ENCODE measurements at regions not wholly inside any gene's neighbourhood (a gene's known extent, or its start where the extent isn't known, plus 50 kb on each side); places are given as distances from the start of the nearest gene placed in this dataset.

DNA sequence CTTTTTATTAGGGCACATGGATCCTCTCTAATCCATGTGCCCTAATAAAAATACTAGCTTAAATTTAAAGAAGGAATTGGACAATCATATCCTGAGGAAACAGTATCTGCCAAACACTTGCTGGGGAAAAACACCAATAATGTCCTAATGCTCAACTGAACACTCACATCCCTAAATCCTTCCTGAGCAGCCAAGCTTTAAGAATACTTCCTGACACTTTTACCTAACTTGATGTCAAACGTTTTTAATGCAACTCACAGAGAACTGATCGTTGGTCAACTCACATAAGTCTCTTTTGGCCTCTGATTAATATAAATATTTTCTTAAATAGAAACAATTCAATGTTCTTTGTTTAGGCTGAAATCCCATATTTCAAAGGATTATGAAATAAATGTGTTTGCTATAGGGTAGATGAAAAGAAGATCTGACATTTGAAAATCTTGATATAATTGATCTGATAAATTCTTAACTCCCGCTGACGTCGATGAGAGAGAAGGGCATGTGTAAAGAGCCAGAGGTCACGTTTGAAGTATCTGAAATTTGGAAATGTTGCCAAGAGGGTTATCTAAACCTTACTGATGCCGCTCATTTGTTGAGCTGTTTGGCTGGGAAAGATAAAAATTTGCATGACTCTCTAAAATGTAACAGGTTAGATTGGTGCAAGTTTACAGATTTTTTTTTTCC, 122.8 kb upstream of the RHOBTB1 start (continued):
- TF ChIP-seq NR2F1 (CRISPR knock-in tag; IDR thresholded peaks at IDR 0.05) = peak; percentile 65 to 80; a peak in 3 of 4 replicates
- peak; percentile 67; the same call in 1 of the 2 replicates for TF ChIP-seq HMG20B (CRISPR knock-in tag; conservative IDR thresholded peaks at IDR 0.05)
- TF ChIP-seq ARID3A (IDR thresholded peaks at IDR 0.05; ENCODE audit: low read depth, low read length) = peak; percentile 84
- peak; percentile 94; the same call in 1 of the 2 replicates for TF ChIP-seq FOXJ3 (CRISPR knock-in tag; IDR thresholded peaks at IDR 0.05; ENCODE audit: borderline replicate concordance)
- TF ChIP-seq ZFP82 (CRISPR knock-in tag; IDR thresholded peaks at IDR 0.05; ENCODE audit: borderline replicate concordance) = no peak
- TF ChIP-seq ZNF10 (CRISPR knock-in tag; IDR thresholded peaks at IDR 0.05; ENCODE audit: borderline replicate concordance, low read depth) = no peak
- peak; percentile 75 for TF ChIP-seq FOXA3 (CRISPR knock-in tag; IDR thresholded peaks at IDR 0.05)
- peak; percentile 85 for TF ChIP-seq GATAD2A (CRISPR knock-in tag; IDR thresholded peaks at IDR 0.05)
- no peak for TF ChIP-seq ELF1 (CRISPR knock-in tag; IDR thresholded peaks at IDR 0.05)
- TF ChIP-seq SNAPC2 (CRISPR knock-in tag; IDR thresholded peaks at IDR 0.05) = no peak; the same call in 1 of the 2 replicates
- no peak for TF ChIP-seq FOXA1 (IDR thresholded peaks at IDR 0.05)
- TF ChIP-seq FOXA1 (CRISPR knock-in tag; IDR thresholded peaks at IDR 0.05) = peak; percentile 84
- TF ChIP-seq TBX2 (CRISPR knock-in tag; IDR thresholded peaks at IDR 0.05; ENCODE audit: borderline replicate concordance) = peak; percentile 78
- 0 out of 2 replicates have a peak, but pooled peaks have one; percentile 20 for TF ChIP-seq ZNF792 (CRISPR knock-in tag; IDR thresholded peaks at IDR 0.05)
- no peak for TF ChIP-seq ZFP36 (IDR thresholded peaks at IDR 0.05; ENCODE audit: borderline replicate concordance, low read depth, low read length, partially characterized antibody)
- peak; percentile 75 for TF ChIP-seq HNF4A (CRISPR knock-in tag; IDR thresholded peaks at IDR 0.05)
- peak; percentile 79 for TF ChIP-seq PITX1 (CRISPR knock-in tag; IDR thresholded peaks at IDR 0.05)
- TF ChIP-seq ZNF530 (CRISPR knock-in tag; IDR thresholded peaks at IDR 0.05; ENCODE audit: low read depth) = no peak
- peak; percentile 42 for TF ChIP-seq TEAD3 (CRISPR knock-in tag; optimal IDR thresholded peaks at IDR 0.05; ENCODE audit: borderline replicate concordance)
- peak; percentile 98 for TF ChIP-seq CREM (IDR thresholded peaks at IDR 0.05)
- no peak for TF ChIP-seq CREM (CRISPR knock-in tag; IDR thresholded peaks at IDR 0.05)
- TF ChIP-seq, protein P1, sequence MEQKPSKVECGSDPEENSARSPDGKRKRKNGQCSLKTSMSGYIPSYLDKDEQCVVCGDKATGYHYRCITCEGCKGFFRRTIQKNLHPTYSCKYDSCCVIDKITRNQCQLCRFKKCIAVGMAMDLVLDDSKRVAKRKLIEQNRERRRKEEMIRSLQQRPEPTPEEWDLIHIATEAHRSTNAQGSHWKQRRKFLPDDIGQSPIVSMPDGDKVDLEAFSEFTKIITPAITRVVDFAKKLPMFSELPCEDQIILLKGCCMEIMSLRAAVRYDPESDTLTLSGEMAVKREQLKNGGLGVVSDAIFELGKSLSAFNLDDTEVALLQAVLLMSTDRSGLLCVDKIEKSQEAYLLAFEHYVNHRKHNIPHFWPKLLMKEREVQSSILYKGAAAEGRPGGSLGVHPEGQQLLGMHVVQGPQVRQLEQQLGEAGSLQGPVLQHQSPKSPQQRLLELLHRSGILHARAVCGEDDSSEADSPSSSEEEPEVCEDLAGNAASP (CRISPR knock-in tag; IDR thresholded peaks at IDR 0.05; ENCODE audit: borderline replicate concordance) = peak; percentile 58; the same call in 1 of the 2 replicates
- TF ChIP-seq ZNF781 (CRISPR knock-in tag; IDR thresholded peaks at IDR 0.05; ENCODE audit: borderline replicate concordance, not compliant biosample characterization) = no peak
- peak; percentile 91 for TF ChIP-seq MED8 (CRISPR knock-in tag; IDR thresholded peaks at IDR 0.05; ENCODE audit: insufficient replicate concordance)
- peak; percentile 69 to 97; a peak in 3 of 4 replicates for TF ChIP-seq EP300 (IDR thresholded peaks at IDR 0.05; ENCODE audit: low read depth in 2 of 2, low read length in 2 of 2)
- peak; percentile 90 for TF ChIP-seq EP300 (CRISPR knock-in tag; IDR thresholded peaks at IDR 0.05; ENCODE audit: borderline replicate concordance)
- TF ChIP-seq, protein P2, sequence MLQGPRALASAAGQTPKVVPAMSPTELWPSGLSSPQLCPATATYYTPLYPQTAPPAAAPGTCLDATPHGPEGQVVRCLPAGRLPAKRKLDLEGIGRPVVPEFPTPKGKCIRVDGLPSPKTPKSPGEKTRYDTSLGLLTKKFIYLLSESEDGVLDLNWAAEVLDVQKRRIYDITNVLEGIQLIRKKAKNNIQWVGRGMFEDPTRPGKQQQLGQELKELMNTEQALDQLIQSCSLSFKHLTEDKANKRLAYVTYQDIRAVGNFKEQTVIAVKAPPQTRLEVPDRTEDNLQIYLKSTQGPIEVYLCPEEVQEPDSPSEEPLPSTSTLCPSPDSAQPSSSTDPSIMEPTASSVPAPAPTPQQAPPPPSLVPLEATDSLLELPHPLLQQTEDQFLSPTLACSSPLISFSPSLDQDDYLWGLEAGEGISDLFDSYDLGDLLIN (CRISPR knock-in tag; IDR thresholded peaks at IDR 0.05; ENCODE audit: borderline replicate concordance) = no peak
- peak; percentile 45; the same call in 1 of the 2 replicates for TF ChIP-seq HOXA5 (CRISPR knock-in tag; IDR thresholded peaks at IDR 0.05)
